DND-41 (cell line): ENCODE measurements at regions not wholly inside any gene's neighbourhood (a gene's known extent, or its start where the extent isn't known, plus 50 kb on each side); places are given as distances from the start of the nearest gene placed in this dataset.

Experiments
- ATAC-seq: fragments of 200-7000 bp; cut with Tn5 transposase; 3 replicates; pipeline ENCODE4 v1.9.1; 2021; ENCODE audit warnings: low read depth; ENCODE audit not compliant: insufficient read depth
- DNase-seq: peaks from one replicate; pipeline ENCODE4 v3.0.0-alpha.2; 2020
- H2AFZ ChIP-seq: 2 replicates; pipeline ENCODE4 v1.6.0; 2012; ENCODE audit warnings: low read depth, low read length
- H3K27ac ChIP-seq: 2 replicates; pipeline ENCODE4 v1.5.1; 2012; ENCODE audit warnings: low read length, inconsistent platforms
- H3K27me3 ChIP-seq: fragments of 200-600 bp; sonication (generic); 2 replicates; pipeline ENCODE4 v1.6.0; 2012; ENCODE audit warnings: low read length, mild to moderate bottlenecking, inconsistent platforms; ENCODE audit not compliant: insufficient read depth, poor library complexity
- H3K36me3 ChIP-seq: 2 replicates; pipeline ENCODE4 v1.5.1; 2012; ENCODE audit warnings: low read length, inconsistent platforms; ENCODE audit not compliant: insufficient read depth
- H3K4me1 ChIP-seq: 2 replicates; pipeline ENCODE4 v1.5.1; 2012; ENCODE audit warnings: mild to moderate bottlenecking, low read length; ENCODE audit not compliant: insufficient read depth
- H3K4me2 ChIP-seq: 2 replicates; pipeline ENCODE4 v1.6.0; 2012; ENCODE audit warnings: mild to moderate bottlenecking, moderate library complexity, low read length, inconsistent platforms; ENCODE audit not compliant: insufficient read depth
- H3K4me3 ChIP-seq, 2 experiments: fragments of 200-600 bp in 1 of 2; shearing (Covaris generic) in 1 of 2; 2 replicates each; pipeline ENCODE4 v1.5.1; 2012 to 2016; ENCODE audit warnings: inconsistent platforms in 2 of 2, low read length in 2 of 2, mild to moderate bottlenecking in 2 of 2, low read depth in 1 of 2, moderate library complexity in 1 of 2
- H3K79me2 ChIP-seq: 2 replicates; pipeline ENCODE4 v1.6.0; 2012; ENCODE audit warnings: low read length, inconsistent platforms; ENCODE audit not compliant: insufficient read depth
- H3K9ac ChIP-seq: 2 replicates; pipeline ENCODE4 v1.6.0; 2012; ENCODE audit warnings: low read depth, mild to moderate bottlenecking, inconsistent platforms, low read length, moderate library complexity
- H3K9me3 ChIP-seq: 2 replicates; pipeline ENCODE4 v1.5.1; 2012; ENCODE audit warnings: low read length, moderate library complexity, mild to moderate bottlenecking, inconsistent platforms; ENCODE audit not compliant: insufficient read depth, severe bottlenecking
- H4K20me1 ChIP-seq: 2 replicates; pipeline ENCODE4 v1.6.0; 2012; ENCODE audit warnings: low read length; ENCODE audit not compliant: insufficient read depth
- CTCF ChIP-seq: IDR thresholded peaks from 2 replicates; pipeline ENCODE4 v1.5.1; 2012; ENCODE audit warnings: borderline replicate concordance, low read length, moderate library complexity, mild to moderate bottlenecking; ENCODE audit not compliant: poor library complexity, severe bottlenecking; ENCODE audit errors: extremely low read depth
- EZH2 ChIP-seq: IDR thresholded peaks from 3 replicates; pipeline ENCODE4 v1.6.1; 2012; ENCODE audit warnings: borderline replicate concordance, low read depth, mild to moderate bottlenecking, moderate library complexity, low read length, inconsistent platforms; ENCODE audit not compliant: severe bottlenecking

GRCh38 chr16:59116744-59117143 is 382.6 kb upstream of the GOT2 start:
- no peak overlapping the region for H2AFZ ChIP-seq
- H3K4me1 ChIP-seq, result no peaks in the 10 kb centered on the region
- H3K9me3 ChIP-seq, result no peaks in the 10 kb centered on the region
- no peak overlapping the region for H3K4me3 ChIP-seq
- no peak for ATAC-seq
- DNase-seq, result no peak
- H3K36me3 ChIP-seq, result no peaks in the 10 kb centered on the region
- H3K79me2 ChIP-seq, result no peaks in the 10 kb centered on the region
- no peak for TF ChIP-seq EZH2
- no peak for TF ChIP-seq CTCF
- H4K20me1 ChIP-seq, result no peaks in the 10 kb centered on the region
- no peak overlapping the region for H3K4me2 ChIP-seq
- H3K27ac ChIP-seq, result no peak overlapping the region
- no peak overlapping the region for H3K9ac ChIP-seq
- no peaks in the 10 kb centered on the region for H3K27me3 ChIP-seq

GRCh38 chr16:59114790-59115189 is 380.7 kb upstream of the GOT2 start:
- no peak overlapping the region for H3K27ac ChIP-seq
- no peaks in the 10 kb centered on the region for H3K9me3 ChIP-seq
- H3K4me1 ChIP-seq, result no peaks in the 10 kb centered on the region
- H3K9ac ChIP-seq, result no peak overlapping the region
- DNase-seq (no peak), ATAC-seq (no peak)
- no peaks in the 10 kb centered on the region for H3K27me3 ChIP-seq
- TF ChIP-seq CTCF, result no peak
- TF ChIP-seq EZH2, result no peak
- no peaks in the 10 kb centered on the region for H4K20me1 ChIP-seq
- no peaks in the 10 kb centered on the region for H3K36me3 ChIP-seq
- no peak overlapping the region for H2AFZ ChIP-seq
- H3K4me2 ChIP-seq, result no peak overlapping the region
- H3K4me3 ChIP-seq, result no peak overlapping the region
- no peaks in the 10 kb centered on the region for H3K79me2 ChIP-seq

GRCh38 chr16:59113004-59113670 is 379.0 kb upstream of the GOT2 start:
- Histone ChIP-seq H4K20me1 (no peaks in the 10 kb centered on the region), H3K36me3 (no peaks in the 10 kb centered on the region), H3K9ac (no peak overlapping the region), H3K79me2 (no peaks in the 10 kb centered on the region), H3K27ac (no peak overlapping the region), H3K4me2 (no peak overlapping the region), H3K4me1 (no peaks in the 10 kb centered on the region), H3K27me3 (no peaks in the 10 kb centered on the region), H3K4me3 (no peak overlapping the region), H2AFZ (no peak overlapping the region), H3K9me3 (no peaks in the 10 kb centered on the region)
- DNase-seq (no peak), ATAC-seq (no peak)
- TF ChIP-seq CTCF (no peak), EZH2 (no peak)
